HEK293 (cell line): ENCODE measurements at regions not wholly inside any gene's neighbourhood (a gene's known extent, or its start where the extent isn't known, plus 50 kb on each side); places are given as distances from the start of the nearest gene placed in this dataset.

Experiments
- CTCF ChIA-PET: fragments of 350-600 bp; formaldehyde crosslinking; extraction: SDS; loops from one replicate; lab custom pipeline; 2021; ENCODE audit warnings: antibody characterized with exemption; lab: Yijun Ruan, JAX
- POLR2A ChIA-PET: fragments of 300-600 bp; formaldehyde crosslinking; extraction: SDS; loops from one replicate; lab custom pipeline; 2020; ENCODE audit warnings: antibody characterized with exemption, inconsistent platforms; lab: Yijun Ruan, JAX
- H3K27ac ChIP-seq: fragments of 200-500 bp; sonication (Bioruptor generic); 2 replicates; pipeline ENCODE4 v1.5.1; 2014; ENCODE audit warnings: low read depth, low read length, control low read depth, inconsistent platforms; ENCODE audit errors: extremely low read depth
- H3K36me3 ChIP-seq, 2 experiments: fragments of 200-500 bp in 1 of 2; sonication (Bioruptor generic) in 1 of 2; 1 replicate in 1 of 2; 2 replicates in 1 of 2; pipeline ENCODE4 v1.5.1; 2014 to 2017; ENCODE audit warnings: inconsistent platforms in 2 of 2, low read length in 2 of 2; ENCODE audit not compliant: control insufficient read depth in 2 of 2, insufficient read depth in 1 of 2
- H3K4me1 ChIP-seq: fragments of 200-500 bp; sonication (Bioruptor generic); 2 replicates; pipeline ENCODE4 v1.5.1; 2014; ENCODE audit warnings: mild to moderate bottlenecking, low read length, inconsistent platforms; ENCODE audit not compliant: control insufficient read depth, insufficient read depth
- H3K4me3 ChIP-seq: 2 replicates; pipeline ENCODE4 v1.5.1; 2011; ENCODE audit warnings: low read depth, mild to moderate bottlenecking, control low read depth, low read length, moderate library complexity
- H3K9me3 ChIP-seq: fragments of 200-500 bp; sonication (Bioruptor generic); 2 replicates; pipeline ENCODE4 v1.5.1; 2014; ENCODE audit warnings: low read depth, low read length, inconsistent platforms; ENCODE audit not compliant: control insufficient read depth, insufficient read depth
- CTCF ChIP-seq: fragments of 450-650 bp; formaldehyde crosslinking; IDR thresholded peaks from 2 replicates; pipeline ENCODE4 v1.5.1; 2016; ENCODE audit warnings: missing biosample characterization, missing genetic modification characterization
- PRDM2 ChIP-seq: fragments of 450-650 bp; formaldehyde crosslinking; IDR thresholded peaks from 2 replicates; pipeline ENCODE4 v1.5.1; 2016; ENCODE audit warnings: missing biosample characterization, missing genetic modification characterization, borderline replicate concordance
- ZBTB26 ChIP-seq: fragments of 450-650 bp; formaldehyde crosslinking; optimal IDR thresholded peaks from 2 replicates; pipeline ENCODE3; 2016; ENCODE audit warnings: missing biosample characterization, mild to moderate bottlenecking, missing genetic modification characterization
- ZNF654 ChIP-seq: fragments of 450-650 bp; formaldehyde crosslinking; IDR thresholded peaks from 2 replicates; pipeline ENCODE4 v1.5.1; 2016; ENCODE audit warnings: low read depth, missing biosample characterization, missing genetic modification characterization
- ZNF660 ChIP-seq: fragments of 450-650 bp; IDR thresholded peaks from 2 replicates; pipeline ENCODE4 v1.5.1; 2018; ENCODE audit warnings: missing biosample characterization, mild to moderate bottlenecking, missing genetic modification characterization
- TF ChIP-seq, protein P1 (sequence below): fragments of 450-650 bp; formaldehyde crosslinking; IDR thresholded peaks from 2 replicates; pipeline ENCODE4 v1.5.1; 2016; ENCODE audit warnings: missing biosample characterization, missing genetic modification characterization

DNA sequence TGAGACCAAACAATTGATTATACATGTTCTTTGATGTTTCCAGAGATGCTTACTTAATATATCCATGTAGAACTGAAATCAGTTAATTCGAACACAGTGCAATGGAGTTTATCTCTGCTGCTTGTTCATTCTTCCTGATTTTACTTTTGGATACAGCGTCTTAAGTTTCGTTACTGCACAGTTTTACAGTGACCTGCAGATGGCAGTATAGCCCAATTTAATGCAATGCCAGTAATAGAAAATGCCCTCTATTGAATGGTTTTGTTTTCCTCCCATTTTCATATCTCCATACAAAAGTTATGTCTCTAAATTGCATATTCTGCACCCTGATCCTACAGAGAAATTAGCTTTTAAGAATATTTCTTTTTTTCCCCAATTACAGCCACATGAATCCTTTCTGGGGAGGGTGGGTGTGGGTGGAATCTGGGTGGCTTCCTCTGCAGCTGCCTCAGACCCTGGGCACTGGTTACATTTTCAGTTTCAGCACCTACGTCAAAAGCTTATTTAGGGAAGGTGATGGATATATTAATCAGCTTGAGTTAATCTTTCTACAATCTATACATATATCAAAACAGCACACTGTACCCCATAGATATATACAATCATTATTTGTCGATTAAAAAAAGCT lies 101.1 kb upstream of the DCD start:
- no peak overlapping the region for H3K27ac ChIP-seq
- CTCF ChIA-PET: interaction anchor here (0.6 to 4.0 kb wide), 47 partner anchors 9 to 347 kb away, joined by 3 to 95 read pairs (median 4); partner anchors contain the start of gene MUCL1

More for the DNA sequence above, 101.1 kb upstream of the DCD start:
- H3K4me1 ChIP-seq: no peaks in the 10 kb centered on the region
- peak; percentile 45; the same call in 1 of the 2 replicates for TF ChIP-seq CTCF (tag by site-specific recombination)
- TF ChIP-seq ZBTB26: no peak
- TF ChIP-seq, protein P1, sequence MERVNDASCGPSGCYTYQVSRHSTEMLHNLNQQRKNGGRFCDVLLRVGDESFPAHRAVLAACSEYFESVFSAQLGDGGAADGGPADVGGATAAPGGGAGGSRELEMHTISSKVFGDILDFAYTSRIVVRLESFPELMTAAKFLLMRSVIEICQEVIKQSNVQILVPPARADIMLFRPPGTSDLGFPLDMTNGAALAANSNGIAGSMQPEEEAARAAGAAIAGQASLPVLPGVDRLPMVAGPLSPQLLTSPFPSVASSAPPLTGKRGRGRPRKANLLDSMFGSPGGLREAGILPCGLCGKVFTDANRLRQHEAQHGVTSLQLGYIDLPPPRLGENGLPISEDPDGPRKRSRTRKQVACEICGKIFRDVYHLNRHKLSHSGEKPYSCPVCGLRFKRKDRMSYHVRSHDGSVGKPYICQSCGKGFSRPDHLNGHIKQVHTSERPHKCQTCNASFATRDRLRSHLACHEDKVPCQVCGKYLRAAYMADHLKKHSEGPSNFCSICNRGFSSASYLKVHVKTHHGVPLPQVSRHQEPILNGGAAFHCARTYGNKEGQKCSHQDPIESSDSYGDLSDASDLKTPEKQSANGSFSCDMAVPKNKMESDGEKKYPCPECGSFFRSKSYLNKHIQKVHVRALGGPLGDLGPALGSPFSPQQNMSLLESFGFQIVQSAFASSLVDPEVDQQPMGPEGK (tag by site-specific recombination): no peak
- TF ChIP-seq ZNF660 (tag by site-specific recombination): 0 out of 2 replicates have a peak, but pooled peaks have one; percentile 35
- TF ChIP-seq ZNF654: peak; percentile 88
- TF ChIP-seq PRDM2 (tag by site-specific recombination): no peak
- H3K36me3 ChIP-seq: no peaks in the 10 kb centered on the region
- no peak overlapping the region for H3K4me3 ChIP-seq
- H3K9me3 ChIP-seq: no peaks in the 10 kb centered on the region
- POLR2A ChIA-PET: no interaction called here
